ENCODE measurements at regions not wholly inside any gene's neighbourhood (a gene's known extent, or its start where the extent isn't known, plus 50 kb on each side); places are given as distances from the start of the nearest gene placed in this dataset.

- TF ChIP-seq FOSL2 (IDR thresholded peaks at IDR 0.05) (no peak), FOSL2 (CRISPR knock-in tag; IDR thresholded peaks at IDR 0.05) (no peak), CTCF (IDR thresholded peaks at IDR 0.05) (no peak), JUN (IDR thresholded peaks at IDR 0.05) (no peak)
These were observed 381.7 kb downstream of the CDH19 start for GRCh38 chr18:66222174-66222573.

Data from A549 (cell line).